Activated T-cell treated with anti-CD3 and anti-CD28 coated beads, Interleukin-2, amount 50 U/mL, for 24 hours (primary cell): ENCODE measurements at regions not wholly inside any gene's neighbourhood (a gene's known extent, or its start where the extent isn't known, plus 50 kb on each side); places are given as distances from the start of the nearest gene placed in this dataset.
"Not testable (repeated sequence)": the region's sequence is repeated elsewhere in the genome, so short reads cannot be mapped to it uniquely, and the experiment has no call there.

ENCODE experiments used
- DNase-seq: peaks from one replicate; pipeline ENCODE4 v3.0.0-alpha.2; 2020
- H3K27ac Mint-ChIP-seq: 2 replicates; pipeline ENCODE4 v1.8.0; 2020; ENCODE audit warnings: mild to moderate bottlenecking, mixed read lengths
- H3K27me3 Mint-ChIP-seq: 2 replicates; pipeline ENCODE4 v1.8.0; 2020; ENCODE audit warnings: mixed read lengths
- H3K36me3 Mint-ChIP-seq: 2 replicates; pipeline ENCODE4 v1.8.0; 2020; ENCODE audit warnings: low read depth, mixed read lengths
- H3K4me1 Mint-ChIP-seq: 2 replicates; pipeline ENCODE4 v1.8.0; 2020; ENCODE audit warnings: low read depth, mixed read lengths
- H3K4me3 Mint-ChIP-seq: 2 replicates; pipeline ENCODE4 v1.8.0; 2020; ENCODE audit warnings: mild to moderate bottlenecking, moderate library complexity, mixed read lengths
- H3K9me3 Mint-ChIP-seq: 2 replicates; pipeline ENCODE4 v1.8.0; 2020; ENCODE audit warnings: mixed read lengths

- H3K27me3 Mint-ChIP-seq: peaks cover 50% of the 10 kb centered on the region
- no peak for DNase-seq
- H3K27ac Mint-ChIP-seq: no peak overlapping the region
- H3K36me3 Mint-ChIP-seq: no peaks in the 10 kb centered on the region
- H3K4me3 Mint-ChIP-seq: no peak overlapping the region
- no peaks in the 10 kb centered on the region for H3K9me3 Mint-ChIP-seq
- H3K4me1 Mint-ChIP-seq: peaks cover 9% of the 10 kb centered on the region
Measured at GRCh38 chr13:112209266-112209665, 142.3 kb downstream of the SOX1 start.

GRCh38 chr13:112209711-112210110, 142.8 kb downstream of the SOX1 start:
- Mint-ChIP-seq H3K27ac (no peak overlapping the region), H3K9me3 (no peaks in the 10 kb centered on the region), H3K4me1 (peaks cover 9% of the 10 kb centered on the region), H3K4me3 (no peak overlapping the region), H3K27me3 (peaks cover 46% of the 10 kb centered on the region), H3K36me3 (no peaks in the 10 kb centered on the region)
- DNase-seq: no peak

- Mint-ChIP-seq H3K9me3 (no peaks in the 10 kb centered on the region), H3K4me3 (no peak overlapping the region), H3K36me3 (no peaks in the 10 kb centered on the region), H3K27me3 (peaks cover 39% of the 10 kb centered on the region), H3K4me1 (peaks cover 2% of the 10 kb centered on the region), H3K27ac (no peak overlapping the region)
- no peak for DNase-seq
Measured at GRCh38 chr13:112210371-112210770, 143.4 kb downstream of the SOX1 start.

- Mint-ChIP-seq H3K4me1 (no peaks in the 10 kb centered on the region), H3K27ac (no peak overlapping the region), H3K27me3 (peaks cover 21% of the 10 kb centered on the region), H3K4me3 (no peak overlapping the region), H3K9me3 (no peaks in the 10 kb centered on the region), H3K36me3 (no peaks in the 10 kb centered on the region)
- DNase-seq: no peak
Measured at GRCh38 chr13:112212533-112212932, 145.6 kb downstream of the SOX1 start.

GRCh38 chr13:112213467-112214255, 146.7 kb downstream of the SOX1 start:
- DNase-seq: no peak
- no peak overlapping the region for H3K4me3 Mint-ChIP-seq
- no peaks in the 10 kb centered on the region for H3K36me3 Mint-ChIP-seq
- H3K9me3 Mint-ChIP-seq: no peaks in the 10 kb centered on the region
- H3K27ac Mint-ChIP-seq: no peak overlapping the region
- no peaks in the 10 kb centered on the region for H3K4me1 Mint-ChIP-seq
- H3K27me3 Mint-ChIP-seq: peaks cover 11% of the 10 kb centered on the region

GRCh38 chr13:112215871-112216270, 148.9 kb downstream of the SOX1 start:
- Mint-ChIP-seq H3K4me3 (no peak overlapping the region), H3K27ac (no peak overlapping the region), H3K27me3 (peaks cover 8% of the 10 kb centered on the region), H3K36me3 (no peaks in the 10 kb centered on the region), H3K9me3 (no peaks in the 10 kb centered on the region), H3K4me1 (no peaks in the 10 kb centered on the region)
- no peak for DNase-seq

- no peaks in the 10 kb centered on the region for H3K36me3 Mint-ChIP-seq
- no peaks in the 10 kb centered on the region for H3K9me3 Mint-ChIP-seq
- no peak overlapping the region for H3K4me3 Mint-ChIP-seq
- DNase-seq: no peak
- peaks cover 8% of the 10 kb centered on the region for H3K27me3 Mint-ChIP-seq
- no peak overlapping the region for H3K27ac Mint-ChIP-seq
- no peaks in the 10 kb centered on the region for H3K4me1 Mint-ChIP-seq
Measured at GRCh38 chr13:112217431-112217830, 150.5 kb downstream of the SOX1 start.

GRCh38 chr13:112218416-112218815, 151.5 kb downstream of the SOX1 start:
- Mint-ChIP-seq H3K27ac (no peak overlapping the region), H3K4me3 (no peak overlapping the region), H3K36me3 (no peaks in the 10 kb centered on the region), H3K27me3 (peaks cover 8% of the 10 kb centered on the region), H3K9me3 (no peaks in the 10 kb centered on the region), H3K4me1 (no peaks in the 10 kb centered on the region)
- no peak for DNase-seq

GRCh38 chr13:112219740-112220139, 152.8 kb downstream of the SOX1 start:
- H3K27ac Mint-ChIP-seq: no peak overlapping the region
- no peaks in the 10 kb centered on the region for H3K4me1 Mint-ChIP-seq
- no peak for DNase-seq
- H3K9me3 Mint-ChIP-seq: no peaks in the 10 kb centered on the region
- H3K27me3 Mint-ChIP-seq: no peaks in the 10 kb centered on the region
- no peak overlapping the region for H3K4me3 Mint-ChIP-seq
- H3K36me3 Mint-ChIP-seq: no peaks in the 10 kb centered on the region

- Mint-ChIP-seq H3K9me3 (no peaks in the 10 kb centered on the region), H3K36me3 (no peaks in the 10 kb centered on the region), H3K4me1 (no peaks in the 10 kb centered on the region), H3K4me3 (no peak overlapping the region), H3K27me3 (no peaks in the 10 kb centered on the region), H3K27ac (no peak overlapping the region)
- DNase-seq: no peak
Measured at GRCh38 chr13:112220296-112220875, 153.4 kb downstream of the SOX1 start.

- no peaks in the 10 kb centered on the region for H3K36me3 Mint-ChIP-seq
- H3K9me3 Mint-ChIP-seq: no peaks in the 10 kb centered on the region
- no peak overlapping the region for H3K4me3 Mint-ChIP-seq
- no peak overlapping the region for H3K27ac Mint-ChIP-seq
- no peaks in the 10 kb centered on the region for H3K27me3 Mint-ChIP-seq
- DNase-seq: no peak
- H3K4me1 Mint-ChIP-seq: no peaks in the 10 kb centered on the region
Measured at GRCh38 chr13:112220925-112221324, 154.0 kb downstream of the SOX1 start.

- Mint-ChIP-seq H3K27me3 (no peaks in the 10 kb centered on the region), H3K36me3 (no peaks in the 10 kb centered on the region), H3K9me3 (no peaks in the 10 kb centered on the region), H3K27ac (no peak overlapping the region), H3K4me3 (no peak overlapping the region), H3K4me1 (no peaks in the 10 kb centered on the region)
- no peak for DNase-seq
Measured at GRCh38 chr13:112222971-112223370, 153.2 kb upstream of the SPACA7 start.

- not testable (repeated sequence) for DNase-seq, H3K4me3 Mint-ChIP-seq, H3K27ac Mint-ChIP-seq, H3K9me3 Mint-ChIP-seq, H3K4me1 Mint-ChIP-seq, H3K36me3 Mint-ChIP-seq, H3K27me3 Mint-ChIP-seq
Measured at GRCh38 chr13:112223929-112224328, 152.2 kb upstream of the SPACA7 start.

GRCh38 chr13:112225429-112226090, 150.6 kb upstream of the SPACA7 start:
- no peak overlapping the region for H3K4me3 Mint-ChIP-seq
- no peaks in the 10 kb centered on the region for H3K36me3 Mint-ChIP-seq
- H3K4me1 Mint-ChIP-seq: no peaks in the 10 kb centered on the region
- H3K27ac Mint-ChIP-seq: no peak overlapping the region
- DNase-seq: no peak
- no peaks in the 10 kb centered on the region for H3K27me3 Mint-ChIP-seq
- H3K9me3 Mint-ChIP-seq: no peaks in the 10 kb centered on the region

GRCh38 chr13:112226320-112227002, 149.7 kb upstream of the SPACA7 start:
- Mint-ChIP-seq H3K36me3 (no peaks in the 10 kb centered on the region), H3K27me3 (no peaks in the 10 kb centered on the region), H3K4me3 (no peak overlapping the region), H3K9me3 (no peaks in the 10 kb centered on the region), H3K27ac (no peak overlapping the region), H3K4me1 (no peaks in the 10 kb centered on the region)
- DNase-seq: no peak
